ENCODE measurements at regions not wholly inside any gene's neighbourhood (a gene's known extent, or its start where the extent isn't known, plus 50 kb on each side); places are given as distances from the start of the nearest gene placed in this dataset.
"Not testable (repeated sequence)": the region's sequence is repeated elsewhere in the genome, so short reads cannot be mapped to it uniquely, and the experiment has no call there.

GRCh38 chr9:113665064-113665463 is 201.5 kb downstream of the RGS3 start:
- DNase-seq (ENCODE audit: low read depth, low spot score) = no peak

- DNase-seq (ENCODE audit: low read depth, low spot score) = no peak
Observed at GRCh38 chr9:113665756-113666155, 202.2 kb downstream of the RGS3 start.

- no peak for DNase-seq (ENCODE audit: low read depth, low spot score)
Observed at GRCh38 chr9:113668061-113668460, 204.5 kb downstream of the RGS3 start.

- no peak for DNase-seq (ENCODE audit: low read depth, low spot score)
Observed at GRCh38 chr9:113669522-113670115, 206.1 kb downstream of the RGS3 start.

- DNase-seq (ENCODE audit: low read depth, low spot score) = no peak
Observed at GRCh38 chr9:113673726-113674125, 202.4 kb upstream of the ZNF618 start.

GRCh38 chr9:113674436-113674835 is 201.7 kb upstream of the ZNF618 start:
- DNase-seq (ENCODE audit: low read depth, low spot score) = no peak

- no peak for DNase-seq (ENCODE audit: low read depth, low spot score)
Observed at GRCh38 chr9:113675475-113675941, 200.6 kb upstream of the ZNF618 start.

- no peak for DNase-seq (ENCODE audit: low read depth, low spot score)
Observed at GRCh38 chr9:113677057-113677456, 199.1 kb upstream of the ZNF618 start.

- DNase-seq (ENCODE audit: low read depth, low spot score) = no peak
Observed at GRCh38 chr9:113677569-113677968, 198.5 kb upstream of the ZNF618 start.

- DNase-seq (ENCODE audit: low read depth, low spot score) = no peak
Observed at GRCh38 chr9:113678119-113678858, 197.8 kb upstream of the ZNF618 start.

GRCh38 chr9:113678859-113679256 is 197.3 kb upstream of the ZNF618 start:
- DNase-seq (ENCODE audit: low read depth, low spot score) = no peak

- peak; percentile 48 for DNase-seq (ENCODE audit: low read depth, low spot score)
Observed at GRCh38 chr9:113682297-113682771, 193.8 kb upstream of the ZNF618 start.

GRCh38 chr9:113685636-113686035 is 190.5 kb upstream of the ZNF618 start:
- not testable (repeated sequence) for DNase-seq (ENCODE audit: low read depth, low spot score)

GRCh38 chr9:113687107-113687679 is 188.9 kb upstream of the ZNF618 start:
- no peak for DNase-seq (ENCODE audit: low read depth, low spot score)

GRCh38 chr9:113687680-113688371 is 188.3 kb upstream of the ZNF618 start:
- DNase-seq (ENCODE audit: low read depth, low spot score) = no peak

GRCh38 chr9:113690055-113690740 is 185.9 kb upstream of the ZNF618 start:
- no peak for DNase-seq (ENCODE audit: low read depth, low spot score)

- DNase-seq (ENCODE audit: low read depth, low spot score) = no peak
Observed at GRCh38 chr9:113692256-113692655, 183.9 kb upstream of the ZNF618 start.

GRCh38 chr9:113694912-113695311 is 181.2 kb upstream of the ZNF618 start:
- no peak for DNase-seq (ENCODE audit: low read depth, low spot score)

GRCh38 chr9:113695440-113695851 is 180.7 kb upstream of the ZNF618 start:
- DNase-seq (ENCODE audit: low read depth, low spot score) = no peak

- no peak for DNase-seq (ENCODE audit: low read depth, low spot score)
Observed at GRCh38 chr9:113695901-113696300, 180.2 kb upstream of the ZNF618 start.

Measured in iPS DF 19.7 (cell line).